Hematopoietic multipotent progenitor cell treated with erythropoietin and hydrocortisone succinate and interleukin-3 and kit ligand, for 17 days (in vitro differentiated cells): ENCODE measurements at regions not wholly inside any gene's neighbourhood (a gene's known extent, or its start where the extent isn't known, plus 50 kb on each side); places are given as distances from the start of the nearest gene placed in this dataset.
"Not testable (repeated sequence)": the region's sequence is repeated elsewhere in the genome, so short reads cannot be mapped to it uniquely, and the experiment has no call there.

Experiments used
- DNase-seq: peaks from one replicate; pipeline ENCODE4 v3.0.0-alpha.2; 2015; ENCODE audit warnings: low spot score

DNA sequence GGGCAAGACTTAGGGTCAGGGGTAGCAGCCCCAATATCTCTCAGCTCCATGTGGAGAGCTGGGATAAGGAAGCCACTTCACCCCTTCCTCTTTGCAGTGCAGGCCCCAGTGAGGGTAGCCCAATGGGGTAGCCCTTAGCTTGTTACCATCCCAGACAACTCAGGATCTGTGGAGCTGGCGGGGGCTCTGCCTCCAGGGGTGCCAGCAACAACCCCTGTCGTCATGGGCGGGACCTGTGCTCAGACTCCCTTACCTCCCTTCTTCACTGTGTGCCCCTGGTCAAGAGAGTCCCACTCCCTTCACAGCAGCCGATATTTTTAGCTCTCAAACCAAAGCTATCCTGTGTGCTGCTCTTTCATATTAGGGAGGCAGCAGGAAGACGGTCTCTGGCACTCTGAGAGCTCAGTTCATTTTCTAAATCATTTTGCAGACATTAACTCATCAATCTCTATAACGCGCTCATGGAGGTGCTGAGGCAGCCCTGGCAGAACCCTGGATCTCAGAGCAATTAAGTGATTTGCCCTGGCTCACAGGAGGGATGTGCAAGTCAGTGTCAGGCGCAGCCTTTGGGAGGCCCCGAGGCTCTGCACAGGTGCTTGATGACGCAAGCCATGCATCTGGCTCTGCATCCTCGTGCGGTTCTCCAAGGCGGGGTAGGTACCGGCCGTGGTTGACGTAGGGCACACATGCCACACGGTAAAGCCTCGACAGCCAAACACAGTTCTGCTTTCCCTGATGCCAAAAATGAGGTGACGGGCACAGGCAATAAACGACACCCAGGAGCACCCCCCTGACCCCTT is 357.6 kb downstream of the SHANK2 start:
- no peak for DNase-seq

DNA sequence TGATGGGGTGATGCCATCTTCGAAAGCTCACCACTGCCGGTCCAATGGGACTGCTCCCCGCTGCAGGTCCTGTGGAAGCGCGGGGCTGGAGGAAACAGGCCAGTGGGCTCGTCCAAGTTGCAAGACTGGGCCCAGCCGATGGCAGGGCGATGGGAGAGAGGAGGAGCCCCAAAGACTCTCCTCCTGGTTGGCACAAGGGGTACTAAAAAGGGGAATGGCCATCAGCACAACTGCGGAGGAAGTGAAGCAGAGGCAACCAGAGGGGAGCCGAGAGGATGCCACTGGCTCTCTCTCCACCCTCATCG is 357.1 kb downstream of the SHANK2 start:
- DNase-seq, result no peak

DNA sequence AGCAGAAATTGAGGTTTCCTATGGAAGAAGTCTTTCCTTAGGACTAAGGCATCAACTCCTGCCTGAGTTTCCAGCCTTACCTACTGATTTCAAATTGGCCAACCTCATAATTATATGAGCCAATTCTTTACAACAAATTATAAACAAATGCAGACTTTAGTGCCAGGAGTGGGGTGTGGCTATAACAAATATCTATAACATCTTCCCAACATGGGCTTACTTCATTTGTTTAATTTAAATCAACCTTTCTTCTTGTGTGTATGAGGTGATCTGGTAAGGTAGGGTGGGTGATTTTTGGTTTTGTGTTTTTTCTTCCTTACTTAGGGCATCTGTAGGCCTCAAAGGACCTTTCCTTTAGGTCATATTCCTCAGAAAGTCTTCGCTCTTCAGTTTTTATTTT is 354.9 kb downstream of the SHANK2 start:
- no peak for DNase-seq

DNA sequence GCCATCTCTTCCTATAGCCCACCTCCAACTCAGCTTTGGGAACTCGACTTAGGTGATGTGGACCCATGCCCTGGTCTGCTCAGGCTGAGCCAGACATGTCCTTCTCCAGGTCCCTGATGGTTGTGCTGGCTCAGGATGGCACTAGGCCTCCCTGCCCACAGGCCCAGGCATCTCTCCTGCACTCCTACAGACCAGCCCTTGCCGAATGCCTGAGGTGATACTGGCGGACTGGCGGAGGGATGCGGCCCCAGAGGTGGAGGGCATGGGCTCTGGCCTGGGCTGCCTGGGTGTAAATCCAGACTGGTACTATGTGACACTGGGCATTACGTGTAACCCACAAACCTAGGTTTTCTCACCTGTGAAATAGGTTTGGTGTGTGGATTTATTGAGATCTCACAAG is 352.8 kb downstream of the SHANK2 start:
- no peak for DNase-seq

DNA sequence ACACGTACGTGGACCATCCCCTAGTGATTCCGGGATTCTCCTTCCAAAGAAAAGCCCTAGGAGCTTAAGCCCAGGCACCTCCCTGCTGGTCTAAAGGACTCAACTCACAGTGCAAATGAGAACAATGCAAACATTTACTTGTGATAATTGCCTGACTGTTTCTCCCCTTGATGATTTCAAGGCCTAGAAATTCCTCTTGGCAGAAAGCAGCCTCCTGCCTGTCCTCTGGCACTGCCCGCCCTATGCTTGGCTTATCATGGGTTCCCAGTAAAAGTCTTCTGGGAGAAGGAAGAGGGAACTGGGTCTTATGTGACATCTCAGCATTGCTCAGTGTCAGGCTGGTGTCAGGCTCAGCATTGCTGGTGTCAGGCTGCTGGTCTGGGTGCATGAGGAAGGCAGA is 351.8 kb downstream of the SHANK2 start:
- no peak for DNase-seq

DNA sequence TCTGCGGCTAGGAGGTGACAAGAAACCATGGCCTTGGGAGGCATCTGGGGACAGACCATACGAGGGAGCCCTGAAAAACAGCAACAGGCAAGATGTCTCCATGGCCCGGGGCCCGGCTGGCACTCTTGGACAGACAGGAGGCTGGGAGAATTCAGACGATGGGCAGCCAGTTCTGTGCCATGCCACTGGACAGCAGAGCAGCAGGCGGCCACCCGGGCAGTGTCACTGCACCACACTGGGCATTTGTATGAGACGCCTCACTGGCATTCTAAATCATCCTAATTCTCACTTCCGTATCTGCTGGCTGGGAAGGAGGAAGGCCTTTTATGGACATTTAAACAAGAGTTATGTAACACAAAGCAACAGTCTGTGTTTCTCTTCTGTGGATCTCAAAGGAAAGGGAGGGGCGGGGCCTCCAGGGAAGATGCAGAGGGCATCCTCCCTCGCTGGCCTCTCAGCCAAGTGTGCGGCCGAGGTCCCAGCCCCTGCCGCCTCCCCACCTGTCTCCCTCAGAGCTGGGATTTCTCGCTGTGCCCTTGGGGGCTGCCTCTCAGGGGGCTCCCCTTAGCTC is 350.3 kb downstream of the SHANK2 start:
- no peak for DNase-seq

DNA sequence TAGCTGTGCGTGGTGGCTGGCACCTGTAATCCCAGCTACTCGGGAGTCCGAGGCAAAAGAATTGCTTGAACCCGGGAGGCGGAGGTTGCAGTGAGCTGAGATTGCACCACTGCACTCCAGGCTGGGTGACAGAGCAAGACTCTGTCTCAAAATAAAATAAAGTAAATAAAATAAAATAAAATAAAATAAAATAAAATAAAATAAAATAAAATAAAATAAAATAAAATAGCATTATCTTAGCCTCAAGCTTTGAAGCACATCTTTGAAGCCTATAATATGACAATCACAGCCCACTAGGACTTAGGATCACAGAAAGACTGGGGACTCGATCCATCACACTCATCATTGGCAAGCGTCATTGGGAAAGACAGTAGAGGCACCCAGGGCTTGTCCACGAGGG is 349.1 kb downstream of the SHANK2 start:
- DNase-seq, result not testable (repeated sequence)

DNA sequence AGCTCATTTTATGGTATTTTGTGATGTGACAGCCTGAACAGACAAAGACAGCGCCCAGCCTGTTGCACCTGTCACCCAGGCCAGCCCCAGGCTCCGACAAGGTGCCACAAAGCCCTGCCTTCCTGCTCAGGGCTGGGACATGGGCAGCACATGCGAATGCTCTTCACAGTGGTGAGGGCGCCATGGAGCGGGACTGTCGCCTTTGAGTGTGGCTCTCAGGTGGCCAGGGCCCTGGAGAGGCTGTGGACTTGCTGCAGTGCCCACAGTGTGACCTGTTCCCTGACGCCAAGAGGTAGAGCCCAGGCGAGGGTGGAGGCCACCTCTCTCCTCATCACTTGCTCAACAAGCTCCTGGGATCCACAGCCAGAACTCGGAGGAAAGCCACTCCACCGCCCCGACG is 346.3 kb downstream of the SHANK2 start:
- DNase-seq, result no peak

DNA sequence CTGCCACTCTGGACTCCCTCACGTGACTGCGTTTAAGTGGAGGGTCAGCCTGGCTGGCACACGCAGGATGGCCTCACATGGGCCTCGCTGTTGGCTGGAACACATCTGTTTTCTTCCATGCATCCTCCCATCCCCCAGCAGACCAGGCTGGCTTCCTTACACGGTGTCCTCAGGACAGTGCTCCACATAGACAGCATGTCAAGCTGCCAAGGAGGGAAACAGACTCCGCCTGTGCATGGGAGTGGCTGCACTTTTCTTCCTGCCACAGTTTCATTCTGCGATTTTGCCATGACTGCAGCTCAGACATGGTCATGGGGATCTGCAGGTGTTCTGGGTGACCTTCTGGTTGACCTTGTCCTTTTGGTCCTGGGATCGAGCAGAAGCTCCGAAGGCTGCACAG is 344.2 kb downstream of the SHANK2 start:
- no peak for DNase-seq

DNA sequence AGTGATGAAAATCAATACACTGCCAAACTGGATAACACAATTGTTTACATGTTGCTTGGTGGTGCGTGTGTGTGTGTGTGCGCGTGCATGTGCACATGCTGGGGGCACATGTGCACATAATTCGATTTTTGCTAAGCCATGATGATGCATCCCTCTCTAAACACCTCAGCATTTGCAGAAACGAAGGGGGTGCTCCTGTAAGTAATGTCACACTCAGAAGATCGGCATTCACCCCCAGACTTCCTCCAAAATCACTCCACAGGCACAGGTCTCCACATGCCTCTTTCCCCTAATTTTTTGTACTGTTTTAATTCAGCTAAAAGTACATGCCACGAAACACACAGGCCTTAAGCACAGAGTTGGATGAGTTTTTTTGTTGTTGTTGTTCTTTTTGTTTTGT is 341.5 kb downstream of the SHANK2 start:
- DNase-seq, result no peak

DNA sequence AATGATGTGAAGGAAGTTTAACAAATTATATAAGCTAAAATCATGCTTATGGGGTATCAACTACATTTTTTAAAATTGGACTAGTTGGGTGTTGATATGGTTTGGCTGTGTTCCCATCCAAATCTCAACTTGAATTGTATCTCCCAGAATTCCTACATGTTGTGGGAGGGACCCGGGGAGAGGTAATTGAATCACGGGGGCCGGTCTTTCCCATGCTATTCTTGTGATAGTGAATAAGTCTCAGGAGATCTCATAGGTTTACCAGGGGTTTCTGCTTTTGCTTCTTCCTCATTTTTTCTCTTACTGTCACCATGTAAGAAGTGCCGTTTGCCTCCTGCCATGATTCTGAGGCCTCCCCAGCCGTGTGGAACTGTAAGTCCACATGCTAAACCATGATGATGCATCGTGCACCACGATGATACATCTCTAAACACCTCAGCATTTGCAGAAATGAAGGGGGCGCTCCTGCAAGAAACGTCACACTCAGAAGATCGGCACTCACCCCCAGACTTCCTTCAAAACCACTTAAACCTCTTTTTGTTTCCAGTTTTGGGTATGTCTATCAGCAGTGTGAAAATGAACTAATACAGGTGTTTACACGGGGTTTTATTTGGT is 340.0 kb downstream of the SHANK2 start:
- DNase-seq, result no peak

DNA sequence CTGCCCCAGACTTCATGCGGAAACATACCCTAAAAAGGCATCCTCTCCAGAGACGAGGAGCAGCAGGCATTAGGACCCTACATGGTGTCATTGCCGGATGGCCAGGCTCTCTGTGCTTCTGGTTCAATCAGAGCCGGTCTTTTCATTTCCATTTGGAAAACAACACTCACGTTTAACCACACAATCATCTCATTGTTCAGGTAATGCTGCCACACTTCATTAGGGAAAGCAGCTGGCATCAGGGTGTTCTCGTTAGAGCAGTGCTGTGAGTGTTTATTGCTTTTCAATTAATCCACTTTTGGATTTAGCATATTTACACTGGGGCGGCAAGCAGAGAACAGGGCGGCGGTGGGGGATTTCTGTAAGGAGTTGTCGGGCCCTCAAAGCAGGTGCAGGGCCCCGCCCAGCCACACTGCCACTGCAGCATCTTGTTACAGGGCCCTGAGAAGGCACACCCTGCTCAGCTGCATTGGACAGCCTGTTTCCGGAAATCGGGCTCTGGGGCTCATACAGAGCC is 338.6 kb downstream of the SHANK2 start:
- no peak for DNase-seq

DNA sequence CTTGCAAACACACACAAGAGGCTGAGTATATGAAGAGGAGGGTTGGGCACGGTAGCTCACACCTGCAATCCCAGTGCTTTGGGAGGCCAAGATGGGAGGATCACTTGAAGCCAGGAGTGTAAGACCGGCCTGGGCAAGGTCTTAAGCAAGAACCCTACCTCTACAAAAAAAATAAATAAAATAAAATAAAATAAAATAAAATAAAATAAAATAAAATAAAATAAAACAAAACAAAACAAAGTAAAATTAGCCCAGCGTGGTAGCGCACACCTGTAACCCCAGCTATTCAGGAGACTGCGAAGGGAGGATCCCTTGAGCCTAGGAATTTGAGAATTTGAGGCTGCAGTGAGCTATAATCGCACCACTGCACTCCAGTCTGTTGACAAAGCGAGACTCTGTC is 337.9 kb downstream of the SHANK2 start:
- DNase-seq, result no peak

DNA sequence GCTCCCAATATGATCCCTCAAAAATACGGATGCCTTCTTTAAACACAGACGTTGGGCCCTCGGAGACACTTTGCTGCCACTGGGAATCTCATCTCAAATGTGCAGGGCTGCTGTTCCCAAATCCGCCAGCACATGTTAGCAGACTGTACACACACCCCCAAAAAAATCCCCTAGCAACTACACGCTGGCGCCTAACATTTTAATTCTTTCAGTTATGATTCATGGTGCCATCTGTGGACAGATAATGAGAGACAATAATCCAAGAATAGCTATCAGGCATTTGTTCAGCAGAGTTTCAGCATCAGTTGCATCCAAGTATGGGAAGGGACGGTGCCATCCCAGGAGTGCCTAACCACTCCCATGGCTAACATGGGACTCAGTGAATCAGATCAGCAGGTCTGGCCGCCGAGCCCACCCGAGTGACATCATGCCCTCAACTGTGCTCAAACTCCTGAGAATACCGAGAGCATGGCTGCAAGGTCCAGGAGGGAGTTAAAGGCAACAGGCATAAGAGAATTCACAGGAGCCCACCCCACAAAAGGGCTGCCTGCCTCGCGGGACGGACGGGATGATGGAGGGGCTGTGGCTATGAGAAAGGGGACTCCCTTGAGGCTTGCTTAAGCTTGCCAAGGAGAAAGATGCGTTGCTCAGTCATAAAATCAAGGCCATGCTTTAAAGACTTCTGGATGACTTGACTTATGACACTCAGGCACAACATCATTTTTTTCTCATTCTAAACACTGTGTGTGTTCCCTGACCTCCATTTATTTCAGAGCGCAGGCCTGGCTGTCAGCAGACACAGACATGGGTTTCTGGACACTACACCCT is 337.0 kb downstream of the SHANK2 start:
- no peak for DNase-seq

DNA sequence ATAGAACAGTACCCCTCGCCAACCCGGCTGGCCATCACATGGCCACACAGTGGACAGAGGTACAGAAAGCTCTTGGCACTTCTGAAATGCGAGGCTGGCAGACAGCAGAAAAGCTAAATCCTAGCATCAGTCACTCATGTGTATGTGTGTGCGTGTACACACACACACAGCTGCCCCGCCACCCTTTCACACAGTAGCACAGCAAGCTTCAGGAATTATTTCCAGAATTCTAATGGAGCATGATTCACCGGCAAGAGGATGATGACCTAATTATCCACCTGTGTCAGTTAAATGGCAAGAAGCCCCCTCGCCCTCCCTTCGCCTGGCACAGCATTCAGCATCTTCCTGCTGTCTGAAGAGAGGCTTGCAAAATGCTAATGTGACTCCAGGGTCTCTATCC is 336.0 kb downstream of the SHANK2 start:
- no peak for DNase-seq

DNA sequence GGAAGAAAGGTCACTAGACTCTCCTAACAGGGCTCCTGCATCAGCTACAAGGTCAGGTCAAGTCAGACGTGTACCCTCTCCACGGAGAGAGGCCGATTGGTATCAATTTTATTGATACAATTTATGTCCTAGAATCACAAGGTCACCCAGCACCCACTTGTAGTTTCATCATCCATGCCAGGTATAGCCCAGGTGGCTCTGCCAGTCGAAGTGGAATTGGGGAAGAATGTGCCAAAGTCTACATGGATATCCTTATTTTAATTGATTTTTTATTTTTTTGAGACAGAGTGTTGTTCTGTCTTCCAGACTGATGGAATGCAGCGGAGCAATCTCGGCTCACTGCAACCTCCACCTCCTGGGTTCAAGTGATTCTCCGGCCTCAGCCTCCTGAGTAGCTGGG is 334.1 kb downstream of the SHANK2 start:
- DNase-seq, result no peak

DNA sequence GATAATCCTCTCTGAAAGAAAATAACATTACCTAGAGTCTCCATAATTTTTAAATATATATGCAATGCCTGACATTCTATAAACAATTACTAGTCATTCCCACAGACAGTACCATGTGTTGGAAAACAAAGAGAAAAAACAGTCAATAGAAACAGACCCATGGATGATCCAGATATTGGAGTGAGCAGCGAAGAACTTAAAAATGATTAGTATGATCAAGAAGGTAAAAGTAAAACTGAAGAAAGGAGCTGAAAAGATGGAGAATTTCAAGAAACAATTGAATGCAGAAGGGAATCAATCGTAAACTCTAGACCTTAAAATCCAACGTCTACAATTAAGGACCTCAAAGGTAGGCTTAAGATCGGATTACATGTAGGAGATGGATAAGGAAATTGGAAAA is 330.6 kb downstream of the SHANK2 start:
- no peak for DNase-seq

DNA sequence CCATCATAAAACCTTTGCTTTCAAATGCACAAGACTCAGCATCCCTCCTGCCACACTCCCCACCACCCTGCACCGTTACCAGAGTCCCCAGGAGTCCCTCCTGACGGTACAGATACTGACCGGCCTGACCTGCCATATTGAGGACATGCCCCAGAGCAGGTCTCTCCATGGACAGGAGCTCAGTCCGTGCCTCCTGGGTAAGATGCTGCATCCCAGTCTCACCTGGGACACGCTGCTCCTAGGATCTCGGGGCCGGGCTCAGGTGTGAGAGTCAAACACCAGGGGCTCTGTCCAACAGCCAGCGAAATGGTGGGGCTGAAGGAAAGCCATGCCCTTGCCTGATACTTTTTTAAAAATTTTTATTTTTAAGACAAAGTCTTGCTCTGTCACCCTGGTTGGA is 328.3 kb downstream of the SHANK2 start:
- no peak for DNase-seq

DNA sequence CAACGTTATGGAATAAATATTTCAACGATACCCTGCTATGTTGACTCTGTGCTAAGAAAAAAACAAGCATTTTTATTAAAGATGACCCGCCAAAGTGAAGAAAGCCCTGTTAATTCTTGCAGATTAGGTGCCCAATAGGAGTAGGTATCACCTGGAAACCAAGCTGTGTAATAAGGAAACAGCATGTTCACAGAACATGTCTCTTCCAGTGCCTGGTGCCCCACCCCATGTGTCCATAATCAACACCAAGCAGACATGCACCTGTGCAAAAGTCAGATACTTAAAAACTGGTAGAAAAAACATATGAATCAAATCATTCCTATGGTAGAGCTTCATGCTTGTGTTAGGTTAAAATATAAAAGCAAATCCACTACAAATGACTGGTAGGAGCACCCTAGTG is 327.1 kb downstream of the SHANK2 start:
- DNase-seq, result no peak

DNA sequence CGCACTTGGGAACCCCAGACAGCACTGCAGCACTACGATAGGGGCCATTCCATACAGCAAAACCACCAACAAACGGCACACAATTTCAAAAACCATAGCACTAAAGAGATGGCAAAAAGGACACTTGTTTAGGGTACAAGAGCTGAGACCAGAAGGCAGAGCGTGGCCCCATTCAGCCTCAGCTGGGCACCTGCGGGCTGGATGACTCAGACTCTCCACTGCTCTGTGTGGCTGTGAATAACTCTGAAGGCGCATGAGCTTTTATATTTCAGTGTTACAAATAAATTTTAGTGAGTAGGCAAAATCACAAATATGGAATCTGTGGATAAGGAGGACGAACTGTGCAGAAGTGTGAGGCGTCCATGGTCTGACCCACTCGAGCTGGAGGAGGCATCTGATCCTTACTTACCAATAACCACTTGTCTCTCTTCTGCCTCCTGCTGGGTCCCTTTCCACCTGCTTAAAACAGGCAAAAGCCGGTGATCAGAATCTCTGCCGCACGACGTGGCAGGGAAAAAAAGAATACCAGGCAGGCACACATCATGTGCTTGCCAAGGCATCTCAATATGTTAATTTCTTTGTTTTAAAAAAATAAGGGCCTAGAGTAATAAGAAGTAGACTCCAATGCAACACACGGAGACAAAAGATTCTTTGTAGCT is 325.7 kb downstream of the SHANK2 start:
- DNase-seq, result no peak

DNA sequence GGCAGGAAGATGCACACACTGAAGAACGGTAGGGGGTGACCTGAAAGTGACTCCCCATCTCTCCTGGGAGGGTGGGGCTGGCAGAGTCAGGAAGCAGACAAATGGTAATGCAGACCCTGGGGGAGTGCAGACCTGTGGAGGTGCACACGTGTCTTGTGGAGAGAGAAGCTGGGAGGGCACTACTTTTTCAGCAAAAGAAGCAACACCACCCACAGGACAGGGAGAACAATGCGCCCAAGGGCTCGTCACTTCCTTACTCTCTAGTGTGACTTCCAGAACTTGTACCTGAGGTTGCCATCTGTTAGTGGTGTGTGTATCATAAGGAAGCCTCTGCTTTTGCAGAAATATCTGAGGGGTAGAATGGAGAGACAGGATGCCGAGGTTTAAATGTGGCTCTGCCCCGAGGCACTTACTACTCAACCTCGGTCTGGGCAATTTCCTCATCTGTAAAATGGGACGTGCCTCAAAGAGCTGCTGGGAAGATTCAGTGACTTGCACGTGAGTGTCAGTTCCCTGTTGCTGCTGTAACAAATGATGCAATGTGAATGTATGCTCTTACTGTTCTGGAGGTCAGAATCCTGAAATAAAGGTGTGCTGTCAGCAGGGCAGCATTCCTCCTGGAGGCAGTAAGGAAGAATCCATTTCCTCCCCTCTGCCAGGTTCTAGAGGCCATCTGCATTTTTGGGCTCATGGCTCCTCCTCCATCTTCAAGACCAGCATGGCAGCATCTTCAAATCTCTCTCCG is 323.4 kb downstream of the SHANK2 start:
- no peak for DNase-seq

DNA sequence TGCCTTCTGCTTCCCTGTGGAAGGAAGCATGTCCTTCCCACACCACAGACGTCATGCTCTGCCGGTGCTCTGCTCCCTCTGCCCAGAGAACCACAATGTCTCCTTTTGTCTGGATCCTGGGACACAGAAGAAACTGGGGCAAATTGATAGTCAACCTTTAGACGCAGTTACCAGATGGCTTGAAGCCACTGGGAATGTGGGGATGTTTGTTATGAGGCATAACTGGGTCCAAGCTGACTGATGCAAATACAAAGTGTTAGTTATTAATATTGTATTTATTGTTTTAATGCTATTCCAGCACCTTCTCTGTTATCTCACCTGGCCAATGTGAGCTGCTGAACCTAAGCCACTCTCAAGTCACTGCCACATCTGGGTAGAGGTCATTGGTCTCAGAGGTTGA is 322.2 kb downstream of the SHANK2 start:
- DNase-seq, result no peak
